Ectodermal cell (in vitro differentiated cells): ENCODE measurements at regions not wholly inside any gene's neighbourhood (a gene's known extent, or its start where the extent isn't known, plus 50 kb on each side); places are given as distances from the start of the nearest gene placed in this dataset.

ENCODE experiments used
- H3K27ac ChIP-seq: 2 replicates; pipeline ENCODE4 v1.7.0; 2013; ENCODE audit warnings: mild to moderate bottlenecking, low read depth, low read length; ENCODE audit not compliant: insufficient read depth, poor library complexity, severe bottlenecking
- H3K27me3 ChIP-seq: 2 replicates; pipeline ENCODE4 v1.7.0; 2013; ENCODE audit warnings: mild to moderate bottlenecking, low read length; ENCODE audit not compliant: insufficient read depth, control insufficient read depth, poor library complexity, severe bottlenecking
- H3K36me3 ChIP-seq: one replicate; pipeline ENCODE4 v1.7.0; 2013; ENCODE audit warnings: low read length; ENCODE audit not compliant: control insufficient read depth, insufficient read depth
- H3K4me1 ChIP-seq: one replicate; pipeline ENCODE4 v1.7.0; 2013; ENCODE audit warnings: low read length; ENCODE audit not compliant: control insufficient read depth, insufficient read depth
- H3K4me3 ChIP-seq: 2 replicates; pipeline ENCODE4 v1.7.0; 2013; ENCODE audit warnings: low read depth, low read length, control low read depth; ENCODE audit not compliant: insufficient read depth
- H3K9me3 ChIP-seq: 2 replicates; pipeline ENCODE4 v1.7.0; 2013; ENCODE audit warnings: mild to moderate bottlenecking, low read length, moderate library complexity; ENCODE audit not compliant: control insufficient read depth
- WGBS, 2 experiments: methylation state at CpG; one replicate each; pipeline ENCODE4 v1.1.7; 2013; ENCODE audit warnings: missing lambda C conversion rate in 2 of 2; 5-methylcytosine and 5-hydroxymethylcytosine counted together

DNA sequence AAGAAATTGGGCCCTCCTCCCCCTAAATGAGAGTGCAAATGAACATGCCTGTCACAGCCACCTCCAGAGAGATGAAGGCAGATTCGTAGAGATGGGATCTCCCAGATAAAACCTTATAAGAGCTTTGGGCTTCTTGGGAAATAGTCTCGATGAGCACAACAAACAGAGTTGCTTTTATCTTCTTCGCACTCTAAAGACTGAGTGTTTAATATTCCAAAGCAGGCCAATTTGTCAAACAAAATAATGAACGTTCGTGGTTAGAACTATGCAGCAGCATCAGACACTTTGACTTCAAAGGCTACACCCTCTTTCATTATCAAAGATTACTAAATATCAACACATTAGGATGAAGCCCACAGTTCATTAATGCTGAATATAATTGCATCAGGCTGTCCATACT is 256.2 kb downstream of the SKIDA1 start:
- Histone ChIP-seq H3K36me3 (no peaks in the 10 kb centered on the region), H3K27ac (no peak overlapping the region), H3K9me3 (peaks cover 2% of the 10 kb centered on the region), H3K4me1 (no peaks in the 10 kb centered on the region), H3K4me3 (no peak overlapping the region), H3K27me3 (no peaks in the 10 kb centered on the region)
- WGBS, 2 experiments = 89 to 93% methylated on average over 5 of the region's 5 CpGs

GRCh38 chr10:21265622-21266021 is 259.9 kb downstream of the SKIDA1 start:
- WGBS, 2 experiments = 93 to 97% methylated on average over 3 of the region's 3 CpGs
- Histone ChIP-seq H3K27me3 (no peaks in the 10 kb centered on the region), H3K4me3 (no peak overlapping the region), H3K27ac (no peak overlapping the region), H3K9me3 (no peaks in the 10 kb centered on the region), H3K36me3 (no peaks in the 10 kb centered on the region), H3K4me1 (peaks cover 24% of the 10 kb centered on the region)

- no peaks in the 10 kb centered on the region for H3K36me3 ChIP-seq
These were observed 261.2 kb downstream of the SKIDA1 start for GRCh38 chr10:21264271-21264670.

GRCh38 chr10:21263839-21264238 is 261.6 kb downstream of the SKIDA1 start:
- WGBS, 2 experiments = 89 to 95% methylated on average over 3 of the region's 3 CpGs
- no peak overlapping the region for H3K4me3 ChIP-seq

More at GRCh38 chr10:21264271-21264670, 261.2 kb downstream of the SKIDA1 start:
- H3K9me3 ChIP-seq = no peaks in the 10 kb centered on the region
- no peak overlapping the region for H3K27ac ChIP-seq
- peaks cover 24% of the 10 kb centered on the region for H3K4me1 ChIP-seq
- H3K27me3 ChIP-seq = no peaks in the 10 kb centered on the region
- 88 to 95% methylated on average over 2 of the region's 2 CpGs for WGBS, 2 experiments
- no peak overlapping the region for H3K4me3 ChIP-seq

GRCh38 chr10:21263263-21263803 is 262.1 kb downstream of the SKIDA1 start:
- WGBS, 2 experiments = 92 to 95% methylated on average over 11 to 12 of the region's 12 CpGs

More at GRCh38 chr10:21263839-21264238, 261.6 kb downstream of the SKIDA1 start:
- H3K36me3 ChIP-seq = no peaks in the 10 kb centered on the region
- no peak overlapping the region for H3K27ac ChIP-seq
- no peaks in the 10 kb centered on the region for H3K9me3 ChIP-seq
- H3K27me3 ChIP-seq = no peaks in the 10 kb centered on the region
- H3K4me1 ChIP-seq = peaks cover 24% of the 10 kb centered on the region

DNA sequence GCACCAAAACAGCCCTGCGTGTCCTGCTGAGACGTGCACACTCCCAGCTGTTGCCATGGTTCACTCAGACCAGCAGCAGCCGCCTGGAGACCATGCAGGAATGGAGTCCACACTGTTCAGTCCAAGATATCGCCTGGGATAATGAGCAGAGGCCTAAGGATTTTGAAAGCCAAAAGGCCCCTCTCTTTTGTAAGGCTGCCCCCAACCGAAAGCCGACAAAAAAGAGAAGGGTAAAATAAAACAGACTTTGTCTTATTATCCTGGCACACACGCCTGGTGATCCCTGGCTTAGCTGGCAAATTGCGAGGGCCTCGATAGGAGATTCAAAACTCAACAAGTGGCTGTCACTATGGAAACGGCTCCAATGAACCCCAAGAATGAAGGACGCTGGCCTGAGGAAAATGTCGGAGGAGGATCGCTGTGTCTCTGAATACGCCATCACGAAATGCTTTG is 263.6 kb downstream of the SKIDA1 start:
- no peaks in the 10 kb centered on the region for H3K9me3 ChIP-seq
- H3K27ac ChIP-seq = peak overlapping the region; percentile 83
- H3K36me3 ChIP-seq = no peaks in the 10 kb centered on the region
- H3K27me3 ChIP-seq = no peaks in the 10 kb centered on the region
- WGBS, 2 experiments = 84 to 89% methylated on average over 15 of the region's 15 CpGs
- no peak overlapping the region for H3K4me3 ChIP-seq
- H3K4me1 ChIP-seq = peaks cover 24% of the 10 kb centered on the region

More at GRCh38 chr10:21263263-21263803, 262.1 kb downstream of the SKIDA1 start:
- Histone ChIP-seq H3K4me1 (peaks cover 24% of the 10 kb centered on the region), H3K36me3 (no peaks in the 10 kb centered on the region), H3K27me3 (no peaks in the 10 kb centered on the region), H3K9me3 (no peaks in the 10 kb centered on the region), H3K27ac (no peak overlapping the region), H3K4me3 (no peak overlapping the region)

DNA sequence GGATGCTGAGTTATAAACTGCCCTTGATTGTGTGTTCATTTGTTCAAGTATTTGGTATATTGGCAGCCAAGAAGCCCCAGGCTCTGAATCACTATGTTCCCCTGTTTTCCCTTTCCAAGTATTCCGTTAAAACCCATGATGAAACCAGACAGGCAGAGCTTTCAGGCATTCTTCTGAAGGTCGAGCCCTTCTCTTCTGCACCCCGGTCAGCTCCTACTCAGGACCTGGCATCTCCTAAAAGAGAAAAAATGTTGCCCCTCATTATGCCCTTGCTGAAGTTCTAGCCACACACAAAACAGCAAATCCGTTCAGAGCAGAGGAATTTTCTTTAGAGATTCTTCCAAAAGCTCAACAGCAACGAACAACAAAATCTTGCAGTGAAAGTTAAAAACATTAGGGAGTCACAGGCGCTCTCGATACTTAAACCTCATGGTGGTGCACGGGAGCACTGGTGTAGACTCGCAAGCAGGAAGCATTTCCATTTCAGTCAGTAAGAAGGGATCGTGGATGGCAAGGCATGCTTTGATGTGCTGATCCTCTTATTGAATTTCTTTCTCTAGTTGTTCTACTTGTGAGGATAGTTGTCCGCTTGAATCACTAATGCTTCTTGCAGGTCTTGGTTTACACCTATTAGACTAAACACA is 264.9 kb downstream of the SKIDA1 start:
- Histone ChIP-seq H3K4me3 (no peak overlapping the region), H3K4me1 (peaks cover 24% of the 10 kb centered on the region), H3K9me3 (no peaks in the 10 kb centered on the region), H3K36me3 (no peaks in the 10 kb centered on the region), H3K27me3 (no peaks in the 10 kb centered on the region), H3K27ac (peak overlapping the region; percentile 83)
- 64 to 67% methylated on average over 10 to 11 of the region's 11 CpGs for WGBS, 2 experiments

- no peaks in the 10 kb centered on the region for H3K9me3 ChIP-seq
- H3K27me3 ChIP-seq = no peaks in the 10 kb centered on the region
- WGBS, 2 experiments = 95 to 97% methylated on average over 6 of the region's 6 CpGs
- no peaks in the 10 kb centered on the region for H3K36me3 ChIP-seq
- H3K4me1 ChIP-seq = peaks cover 24% of the 10 kb centered on the region
- H3K27ac ChIP-seq = no peak overlapping the region
- H3K4me3 ChIP-seq = no peak overlapping the region
These were observed 265.4 kb downstream of the SKIDA1 start for GRCh38 chr10:21260066-21260465.

DNA sequence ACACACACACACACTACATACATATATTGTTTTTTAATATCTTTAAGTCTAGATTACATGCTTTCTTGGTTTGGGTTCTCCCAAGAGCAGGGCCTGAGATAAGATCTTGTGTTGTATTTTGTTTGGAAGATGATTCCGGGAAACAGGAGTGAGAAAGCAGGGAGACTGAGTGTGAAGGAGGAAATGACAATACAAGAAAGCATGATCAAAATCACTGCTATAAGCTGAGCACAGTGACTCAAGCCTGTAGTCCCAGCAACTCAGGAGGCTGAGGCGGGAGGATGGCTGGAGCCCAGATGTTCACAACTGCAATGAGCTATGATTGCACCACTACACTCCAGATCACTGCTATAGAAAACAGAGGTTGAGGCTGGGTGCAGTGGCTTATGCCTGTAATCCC is 267.6 kb downstream of the SKIDA1 start:
- H3K9me3 ChIP-seq = no peaks in the 10 kb centered on the region
- H3K4me1 ChIP-seq = peaks cover 22% of the 10 kb centered on the region
- H3K27me3 ChIP-seq = no peaks in the 10 kb centered on the region
- WGBS, 2 experiments = 96 to 99% methylated on average over 2 of the region's 2 CpGs
- no peak overlapping the region for H3K4me3 ChIP-seq
- H3K36me3 ChIP-seq = no peaks in the 10 kb centered on the region
- H3K27ac ChIP-seq = no peak overlapping the region

GRCh38 chr10:21257191-21257590 is 268.3 kb downstream of the SKIDA1 start:
- WGBS, 2 experiments = 94 to 97% methylated on average over 2 of the region's 2 CpGs
- Histone ChIP-seq H3K27me3 (no peaks in the 10 kb centered on the region), H3K4me3 (no peak overlapping the region), H3K9me3 (no peaks in the 10 kb centered on the region), H3K27ac (no peak overlapping the region), H3K36me3 (no peaks in the 10 kb centered on the region), H3K4me1 (peaks cover 15% of the 10 kb centered on the region)
